Hepatocyte (in vitro differentiated cells): ENCODE measurements at regions not wholly inside any gene's neighbourhood (a gene's known extent, or its start where the extent isn't known, plus 50 kb on each side); places are given as distances from the start of the nearest gene placed in this dataset.

ENCODE experiments used
- EZH2 ChIP-seq: fragments of 200-600 bp; sonication (generic); IDR thresholded peaks from 2 replicates; pipeline ENCODE4 v1.6.1; 2016; ENCODE audit warnings: antibody characterized with exemption, mild to moderate bottlenecking, borderline replicate concordance
- EZH2phosphoT487 ChIP-seq: fragments of 200-600 bp; sonication (generic); IDR thresholded peaks from one replicate; pipeline ENCODE4 v1.6.1; 2018; ENCODE audit warnings: antibody characterized with exemption, mild to moderate bottlenecking, low read depth, moderate library complexity; ENCODE audit not compliant: unreplicated experiment, severe bottlenecking
- TF ChIP-seq, protein P1 (sequence below): fragments of 200-600 bp; sonication (generic); IDR thresholded peaks from 2 replicates; pipeline ENCODE4 v1.5.1; 2016; ENCODE audit warnings: antibody characterized with exemption, mild to moderate bottlenecking; ENCODE audit not compliant: poor library complexity

DNA sequence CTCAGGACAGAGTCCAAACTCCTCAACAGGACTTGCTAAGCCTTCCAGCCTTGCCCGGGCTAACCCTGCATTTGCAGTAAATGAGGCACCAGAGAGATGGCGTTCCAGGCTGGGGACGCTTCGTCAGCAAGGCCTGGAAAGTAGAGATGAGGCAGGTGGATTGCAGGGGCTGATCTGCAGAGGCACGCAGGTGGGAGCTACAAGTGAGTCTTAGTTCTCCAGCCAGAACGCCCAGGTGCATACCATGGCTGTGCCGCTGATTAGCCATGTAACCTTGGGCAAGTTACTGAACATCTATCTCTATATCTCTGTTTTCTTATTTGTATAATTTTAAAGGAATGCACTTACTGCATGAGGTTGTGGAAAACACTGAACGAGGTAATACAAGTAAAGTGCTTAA lies 52.7 kb upstream of the BARX2 start:
- TF ChIP-seq, protein P1, sequence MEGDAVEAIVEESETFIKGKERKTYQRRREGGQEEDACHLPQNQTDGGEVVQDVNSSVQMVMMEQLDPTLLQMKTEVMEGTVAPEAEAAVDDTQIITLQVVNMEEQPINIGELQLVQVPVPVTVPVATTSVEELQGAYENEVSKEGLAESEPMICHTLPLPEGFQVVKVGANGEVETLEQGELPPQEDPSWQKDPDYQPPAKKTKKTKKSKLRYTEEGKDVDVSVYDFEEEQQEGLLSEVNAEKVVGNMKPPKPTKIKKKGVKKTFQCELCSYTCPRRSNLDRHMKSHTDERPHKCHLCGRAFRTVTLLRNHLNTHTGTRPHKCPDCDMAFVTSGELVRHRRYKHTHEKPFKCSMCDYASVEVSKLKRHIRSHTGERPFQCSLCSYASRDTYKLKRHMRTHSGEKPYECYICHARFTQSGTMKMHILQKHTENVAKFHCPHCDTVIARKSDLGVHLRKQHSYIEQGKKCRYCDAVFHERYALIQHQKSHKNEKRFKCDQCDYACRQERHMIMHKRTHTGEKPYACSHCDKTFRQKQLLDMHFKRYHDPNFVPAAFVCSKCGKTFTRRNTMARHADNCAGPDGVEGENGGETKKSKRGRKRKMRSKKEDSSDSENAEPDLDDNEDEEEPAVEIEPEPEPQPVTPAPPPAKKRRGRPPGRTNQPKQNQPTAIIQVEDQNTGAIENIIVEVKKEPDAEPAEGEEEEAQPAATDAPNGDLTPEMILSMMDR, result no peak
- TF ChIP-seq EZH2 (no peak), EZH2phosphoT487 (no peak)
